ENCODE measurements at regions not wholly inside any gene's neighbourhood (a gene's known extent, or its start where the extent isn't known, plus 50 kb on each side); places are given as distances from the start of the nearest gene placed in this dataset.
"Not testable (repeated sequence)": the region's sequence is repeated elsewhere in the genome, so short reads cannot be mapped to it uniquely, and the experiment has no call there.

DNA sequence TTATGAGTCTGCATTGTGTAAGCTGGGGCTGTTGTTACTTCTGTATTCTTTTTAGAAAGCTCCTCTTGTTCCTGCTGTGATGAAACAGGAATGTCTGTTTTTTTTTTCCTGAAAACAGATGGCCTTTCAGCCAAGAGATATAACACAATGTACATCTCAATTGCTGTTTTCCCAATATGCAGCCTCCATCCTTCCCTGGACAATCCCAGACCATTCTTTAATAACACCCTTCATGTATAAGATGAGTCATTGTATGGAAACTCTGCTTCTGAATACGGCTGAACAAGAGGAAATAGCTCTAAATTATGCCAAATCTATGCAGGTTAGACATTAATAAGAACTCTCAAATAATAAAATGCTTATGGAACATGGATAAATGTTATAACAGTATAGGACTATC lies 60.2 kb upstream of the LRRC4C start:
- no peaks in the 10 kb centered on the region for H3K36me3 Mint-ChIP-seq (ENCODE audit: low read depth)
- H3K9me3 Mint-ChIP-seq, result peaks cover 6% of the 10 kb centered on the region
- ATAC-seq (replicated peaks), result no peak
- H3K27me3 Mint-ChIP-seq, result no peaks in the 10 kb centered on the region
- no peaks in the 10 kb centered on the region for H3K4me1 Mint-ChIP-seq
- no peak overlapping the region for H3K4me3 Mint-ChIP-seq
- no peak overlapping the region for H3K27ac Mint-ChIP-seq

DNA sequence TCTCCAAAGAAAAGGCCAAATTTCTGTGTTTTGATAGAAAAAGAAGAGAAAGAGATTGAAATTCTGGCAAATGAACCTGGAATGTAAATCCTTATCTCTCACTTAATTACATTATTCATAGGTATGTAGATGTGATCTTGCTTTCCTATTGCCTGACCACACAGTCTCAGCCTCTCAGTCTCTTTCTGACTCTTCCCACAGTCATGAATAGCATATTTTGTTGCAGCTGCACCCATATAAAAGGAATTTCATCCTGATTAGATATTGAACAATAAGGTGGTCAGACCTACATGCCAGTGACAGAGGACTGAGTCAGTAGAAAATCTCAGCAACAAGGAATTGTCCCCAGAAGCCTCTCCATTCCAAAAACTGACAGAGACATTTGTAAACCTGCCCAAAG lies 62.9 kb upstream of the LRRC4C start:
- H3K27me3 Mint-ChIP-seq, result no peaks in the 10 kb centered on the region
- H3K36me3 Mint-ChIP-seq (ENCODE audit: low read depth), result no peaks in the 10 kb centered on the region
- no peaks in the 10 kb centered on the region for H3K4me1 Mint-ChIP-seq
- H3K9me3 Mint-ChIP-seq, result peaks cover 6% of the 10 kb centered on the region
- H3K27ac Mint-ChIP-seq, result no peak overlapping the region
- ATAC-seq (replicated peaks), result no peak
- H3K4me3 Mint-ChIP-seq, result no peak overlapping the region

DNA sequence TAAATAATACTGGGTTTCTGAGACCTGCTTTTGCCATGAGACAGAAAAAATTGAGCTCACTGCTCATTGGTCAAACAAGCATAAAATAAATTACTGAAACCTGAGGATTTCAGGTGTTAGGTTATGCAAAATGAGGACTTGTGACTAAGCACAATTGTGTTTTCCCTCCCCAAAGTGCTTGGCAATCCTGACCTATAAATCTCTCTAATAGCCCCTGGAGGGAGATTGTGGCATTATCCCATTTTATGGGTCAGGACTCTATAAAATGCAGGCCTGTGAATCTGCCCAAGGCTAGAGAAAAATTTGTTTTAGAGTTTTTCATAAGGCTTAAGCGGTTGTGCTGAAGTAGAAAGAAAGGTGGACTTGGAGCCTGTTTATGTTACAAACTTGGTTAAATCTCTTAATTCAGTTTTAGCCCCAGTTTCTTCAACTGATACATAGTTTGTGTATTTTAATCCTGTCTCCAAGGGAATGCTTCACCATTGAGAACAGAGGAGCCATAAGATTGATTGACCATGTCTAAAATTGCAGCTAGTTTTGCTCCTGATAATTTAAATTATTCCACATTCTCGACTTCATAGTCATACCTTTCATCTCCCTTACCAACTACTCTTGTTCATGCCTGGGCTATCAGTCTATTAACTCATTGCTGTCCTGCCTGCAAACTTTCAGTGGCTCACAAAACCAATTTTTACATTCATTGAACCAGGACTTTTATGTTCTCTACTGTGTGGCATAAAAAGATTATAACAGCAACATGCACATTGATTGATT lies 63.6 kb upstream of the LRRC4C start:
- Mint-ChIP-seq H3K27ac (no peak overlapping the region), H3K36me3 (ENCODE audit: low read depth) (no peaks in the 10 kb centered on the region), H3K4me1 (no peaks in the 10 kb centered on the region), H3K27me3 (no peaks in the 10 kb centered on the region), H3K4me3 (no peak overlapping the region), H3K9me3 (peaks cover 6% of the 10 kb centered on the region)
- no peak for ATAC-seq (replicated peaks)

DNA sequence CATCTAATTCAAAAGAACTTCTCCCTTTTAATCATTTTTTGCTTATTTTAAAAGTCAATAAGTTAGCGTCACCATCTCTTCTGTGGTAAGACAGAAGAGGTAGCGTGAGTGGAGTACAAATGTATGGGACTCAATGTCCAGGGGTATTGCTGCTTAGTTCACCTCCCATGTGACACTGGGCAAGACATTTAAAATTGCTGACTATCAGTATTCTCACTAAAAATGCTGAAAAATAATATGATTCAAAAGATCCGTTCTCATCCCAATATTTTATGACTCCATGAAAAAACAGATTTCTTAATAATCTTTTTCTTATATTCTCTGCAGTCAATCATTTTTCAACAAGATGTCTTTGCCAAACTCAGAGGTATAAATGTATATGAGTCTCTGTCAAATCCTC lies 68.1 kb upstream of the LRRC4C start:
- Mint-ChIP-seq H3K4me1 (no peaks in the 10 kb centered on the region), H3K36me3 (ENCODE audit: low read depth) (no peaks in the 10 kb centered on the region), H3K4me3 (no peak overlapping the region), H3K27ac (no peak overlapping the region), H3K9me3 (peaks cover 16% of the 10 kb centered on the region), H3K27me3 (no peaks in the 10 kb centered on the region)
- no peak for ATAC-seq (replicated peaks)

DNA sequence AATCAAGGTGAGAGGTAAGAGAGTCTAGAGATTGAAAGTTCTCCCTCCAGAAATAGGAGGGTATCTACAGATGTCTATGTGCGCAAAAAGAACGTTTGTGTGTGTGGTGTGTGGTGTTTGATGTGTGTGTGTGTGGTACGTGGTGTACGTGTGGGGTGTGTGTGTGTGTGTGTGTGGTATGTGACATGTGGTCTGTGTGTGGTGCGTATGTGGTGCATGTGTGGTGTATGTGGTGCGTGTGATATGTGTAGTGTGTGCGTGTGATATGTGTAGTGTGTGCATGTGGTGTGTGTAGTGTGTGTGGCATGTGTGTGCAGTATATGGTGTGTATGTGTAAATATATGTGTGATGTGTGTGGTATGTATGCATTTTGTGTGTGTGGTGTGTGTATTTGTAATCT lies 73.0 kb upstream of the LRRC4C start:
- no peak overlapping the region for H3K4me3 Mint-ChIP-seq
- ATAC-seq (replicated peaks), result no peak
- peaks cover 22% of the 10 kb centered on the region for H3K9me3 Mint-ChIP-seq
- H3K4me1 Mint-ChIP-seq, result no peaks in the 10 kb centered on the region
- no peak overlapping the region for H3K27ac Mint-ChIP-seq
- H3K36me3 Mint-ChIP-seq (ENCODE audit: low read depth), result no peaks in the 10 kb centered on the region
- no peaks in the 10 kb centered on the region for H3K27me3 Mint-ChIP-seq

DNA sequence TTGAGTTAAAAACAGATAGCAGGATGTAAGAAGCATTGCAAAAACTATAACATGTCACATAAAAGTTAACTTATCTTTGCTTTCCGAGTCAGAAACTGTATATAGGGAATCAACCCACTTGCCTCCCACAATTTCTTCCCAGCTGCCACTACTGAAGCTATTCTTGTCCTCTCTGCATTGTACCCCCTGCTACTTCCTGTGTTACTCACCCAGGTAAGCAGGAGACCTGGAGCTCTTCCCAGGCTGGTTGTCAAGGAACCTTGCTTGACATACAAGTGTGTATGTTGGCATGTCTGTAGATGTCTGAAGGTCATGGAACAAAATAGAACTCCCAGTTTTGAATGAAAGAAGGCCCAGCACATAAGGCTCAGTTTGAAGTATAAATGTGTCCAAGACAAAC lies 74.3 kb upstream of the LRRC4C start:
- no peak for ATAC-seq (replicated peaks)
- Mint-ChIP-seq H3K27me3 (no peaks in the 10 kb centered on the region), H3K9me3 (peaks cover 24% of the 10 kb centered on the region), H3K4me1 (no peaks in the 10 kb centered on the region), H3K27ac (no peak overlapping the region), H3K36me3 (ENCODE audit: low read depth) (no peaks in the 10 kb centered on the region), H3K4me3 (no peak overlapping the region)

DNA sequence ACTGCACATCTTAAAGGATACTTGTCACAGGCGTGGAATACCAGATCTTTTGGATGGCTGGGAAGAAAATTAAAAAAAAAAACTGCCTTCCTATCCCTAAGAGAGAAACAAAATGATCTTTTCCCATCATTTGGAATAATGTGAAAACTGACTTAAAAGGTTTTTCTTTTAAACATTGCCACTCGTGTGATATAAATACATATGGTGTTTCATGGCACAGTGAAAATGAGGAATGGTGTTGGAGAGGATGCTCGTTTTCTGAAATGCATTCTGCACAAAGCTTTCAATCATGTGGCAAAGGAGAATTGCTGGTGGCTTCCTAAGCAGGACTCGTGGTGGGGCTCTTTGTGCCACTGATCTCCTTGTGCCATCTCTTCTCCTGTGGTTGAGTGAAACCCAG lies 74.9 kb upstream of the LRRC4C start:
- Mint-ChIP-seq H3K9me3 (peaks cover 23% of the 10 kb centered on the region), H3K4me3 (no peak overlapping the region), H3K27ac (no peak overlapping the region), H3K36me3 (ENCODE audit: low read depth) (no peaks in the 10 kb centered on the region), H3K27me3 (no peaks in the 10 kb centered on the region), H3K4me1 (no peaks in the 10 kb centered on the region)
- no peak for ATAC-seq (replicated peaks)

DNA sequence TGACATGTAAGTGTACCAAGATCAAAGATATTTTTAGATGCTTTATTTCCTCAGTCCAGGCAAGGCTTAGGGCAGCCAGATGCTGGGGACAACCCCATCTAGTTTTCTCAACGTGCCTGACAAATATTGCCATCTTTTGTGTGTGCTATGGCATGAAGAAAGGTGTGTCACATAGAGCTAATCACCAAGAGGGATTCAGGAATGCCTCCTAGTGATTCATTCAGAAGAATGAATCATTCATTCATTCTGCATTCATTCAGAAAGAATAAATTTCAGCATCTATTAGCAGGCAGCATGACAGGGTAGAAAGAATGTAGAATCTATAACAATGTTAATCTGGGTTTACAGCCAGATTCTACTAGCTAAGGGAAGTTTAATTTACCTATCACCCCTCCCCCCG lies 75.4 kb upstream of the LRRC4C start:
- peaks cover 23% of the 10 kb centered on the region for H3K9me3 Mint-ChIP-seq
- H3K36me3 Mint-ChIP-seq (ENCODE audit: low read depth), result no peaks in the 10 kb centered on the region
- H3K4me1 Mint-ChIP-seq, result no peaks in the 10 kb centered on the region
- no peak overlapping the region for H3K27ac Mint-ChIP-seq
- no peak overlapping the region for H3K4me3 Mint-ChIP-seq
- no peak for ATAC-seq (replicated peaks)
- no peaks in the 10 kb centered on the region for H3K27me3 Mint-ChIP-seq

DNA sequence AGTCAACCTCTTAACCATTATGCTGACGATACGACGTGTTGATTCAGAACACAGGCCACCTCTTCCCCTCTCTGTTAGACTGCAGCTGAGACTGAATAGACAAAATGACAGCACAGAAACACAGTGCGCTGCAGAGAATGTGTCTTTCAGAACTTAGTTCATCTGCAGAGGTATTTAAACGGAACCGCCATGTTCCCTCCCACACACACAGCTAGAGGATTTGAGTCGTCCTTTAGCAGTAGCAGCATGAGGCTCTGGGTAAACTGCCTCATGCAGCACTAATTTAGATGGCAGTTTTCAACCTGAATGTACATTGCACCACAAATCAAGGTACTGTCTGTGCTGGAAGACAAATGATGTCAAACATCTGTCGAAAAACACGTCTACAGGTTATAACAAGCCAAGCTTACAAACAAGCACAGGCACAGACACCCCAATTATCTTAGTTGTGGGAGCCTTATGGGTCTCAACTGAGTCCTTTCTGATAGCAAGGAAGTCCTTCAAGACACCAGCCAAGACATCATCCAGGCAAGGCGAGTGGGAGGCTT lies 76.6 kb upstream of the LRRC4C start:
- H3K4me3 Mint-ChIP-seq, result no peak overlapping the region
- H3K27ac Mint-ChIP-seq, result no peak overlapping the region
- no peaks in the 10 kb centered on the region for H3K36me3 Mint-ChIP-seq (ENCODE audit: low read depth)
- no peaks in the 10 kb centered on the region for H3K4me1 Mint-ChIP-seq
- H3K9me3 Mint-ChIP-seq, result peaks cover 23% of the 10 kb centered on the region
- ATAC-seq (replicated peaks), result no peak
- H3K27me3 Mint-ChIP-seq, result no peaks in the 10 kb centered on the region

DNA sequence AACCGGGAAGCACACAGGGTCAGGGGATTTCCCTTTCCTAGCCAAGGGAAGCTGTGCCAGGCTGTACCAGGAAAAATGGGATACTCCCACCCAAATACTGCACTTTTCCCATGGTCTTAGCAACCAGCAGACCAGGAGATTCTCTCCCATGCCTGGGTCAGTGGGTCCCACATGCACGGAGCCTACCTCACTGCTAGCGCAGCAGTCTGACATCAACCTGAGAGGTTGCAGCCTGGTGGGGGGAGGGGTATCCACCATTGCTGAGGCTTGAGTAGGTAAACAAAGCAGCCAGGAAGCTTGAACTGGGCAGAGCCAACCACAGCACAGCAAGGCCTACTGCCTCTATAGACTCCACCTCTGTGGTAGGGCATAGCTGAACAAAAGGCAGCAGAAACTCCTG lies 85.5 kb upstream of the LRRC4C start:
- H3K9me3 Mint-ChIP-seq, result peaks cover 29% of the 10 kb centered on the region

DNA sequence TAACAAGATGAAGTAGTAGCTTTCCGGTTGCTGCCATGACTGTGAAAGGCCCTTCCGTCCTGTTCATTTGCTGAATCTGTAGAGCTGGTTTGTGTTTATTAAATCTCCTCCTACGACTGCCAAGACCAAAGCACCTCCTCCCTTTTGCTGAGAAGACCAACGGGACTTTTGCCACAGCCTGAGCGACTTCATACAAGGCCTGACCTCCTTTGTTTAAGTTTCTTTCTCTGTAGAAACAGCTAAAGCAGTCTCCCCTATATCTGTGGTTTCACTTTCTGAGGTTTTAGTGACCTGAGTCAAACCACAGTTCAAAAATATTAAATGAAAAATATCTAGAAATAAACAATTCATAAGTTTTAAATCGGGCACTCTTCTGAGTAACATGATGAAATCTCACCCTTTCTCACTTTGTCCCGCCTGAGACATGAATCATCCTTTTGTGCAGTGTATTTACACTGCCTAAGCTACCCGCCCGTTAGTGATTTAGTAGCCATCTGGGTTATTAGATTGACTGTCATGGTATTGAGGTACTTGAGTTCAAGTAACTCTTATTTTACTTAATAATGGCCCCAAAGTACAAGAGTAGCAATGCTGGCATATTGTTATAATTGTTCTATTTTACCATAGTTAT lies 119.1 kb upstream of the LRRC4C start:
- ATAC-seq (replicated peaks), result no peak
- H3K4me3 Mint-ChIP-seq, result no peak overlapping the region
- peaks cover 26% of the 10 kb centered on the region for H3K9me3 Mint-ChIP-seq
- no peaks in the 10 kb centered on the region for H3K27me3 Mint-ChIP-seq
- H3K36me3 Mint-ChIP-seq (ENCODE audit: low read depth), result no peaks in the 10 kb centered on the region
- H3K27ac Mint-ChIP-seq, result no peak overlapping the region
- H3K4me1 Mint-ChIP-seq, result no peaks in the 10 kb centered on the region

More for the DNA sequence above, 85.5 kb upstream of the LRRC4C start:
- not testable (repeated sequence) for H3K27ac Mint-ChIP-seq; ATAC-seq (replicated peaks); H3K4me3 Mint-ChIP-seq; H3K4me1 Mint-ChIP-seq; H3K27me3 Mint-ChIP-seq; H3K36me3 Mint-ChIP-seq (ENCODE audit: low read depth)

DNA sequence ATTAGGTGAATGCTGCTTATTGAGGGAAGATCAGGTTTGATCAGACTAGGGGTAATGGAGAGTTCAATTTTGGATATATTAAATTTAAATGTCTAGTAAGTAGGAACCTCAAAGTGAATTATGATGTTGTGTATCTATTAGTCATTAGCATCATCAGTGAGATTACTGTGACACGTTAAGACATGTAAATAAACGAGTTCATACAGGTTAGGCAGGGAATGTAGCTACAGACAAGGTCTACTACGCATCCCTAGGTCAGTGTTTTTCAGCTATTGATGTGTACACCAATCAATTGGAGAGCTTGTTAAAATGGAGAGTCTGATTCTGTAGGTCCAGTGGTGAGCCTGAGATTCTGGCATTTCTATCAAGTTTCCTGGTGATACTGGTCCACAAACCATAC lies 120.1 kb upstream of the LRRC4C start:
- no peaks in the 10 kb centered on the region for H3K36me3 Mint-ChIP-seq (ENCODE audit: low read depth)
- no peaks in the 10 kb centered on the region for H3K27me3 Mint-ChIP-seq
- H3K4me1 Mint-ChIP-seq, result no peaks in the 10 kb centered on the region
- no peak overlapping the region for H3K4me3 Mint-ChIP-seq
- H3K9me3 Mint-ChIP-seq, result peaks cover 26% of the 10 kb centered on the region
- ATAC-seq (replicated peaks), result no peak
- H3K27ac Mint-ChIP-seq, result no peak overlapping the region

DNA sequence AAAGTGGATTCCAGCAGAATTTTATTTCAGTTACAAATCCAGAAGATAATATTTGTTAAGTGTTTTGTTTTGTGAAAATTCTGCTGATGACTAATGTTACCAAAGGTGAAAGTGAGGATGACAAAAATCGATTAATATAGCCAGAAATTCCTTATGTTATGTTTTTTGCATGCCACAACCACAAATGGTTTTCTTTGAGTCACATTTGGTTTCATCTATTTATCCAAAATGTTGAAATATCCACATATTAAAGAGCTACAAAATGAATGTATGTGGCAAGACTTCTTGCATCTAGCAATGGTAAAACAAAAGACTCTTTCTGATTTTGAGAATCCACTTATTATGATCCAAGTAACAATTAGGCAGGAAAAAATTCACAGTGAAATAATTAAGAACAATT lies 150.1 kb upstream of the LRRC4C start:
- Mint-ChIP-seq H3K36me3 (ENCODE audit: low read depth) (no peaks in the 10 kb centered on the region), H3K27me3 (no peaks in the 10 kb centered on the region), H3K27ac (no peak overlapping the region), H3K9me3 (peaks cover 13% of the 10 kb centered on the region), H3K4me3 (no peak overlapping the region), H3K4me1 (no peaks in the 10 kb centered on the region)
- no peak for ATAC-seq (replicated peaks)

DNA sequence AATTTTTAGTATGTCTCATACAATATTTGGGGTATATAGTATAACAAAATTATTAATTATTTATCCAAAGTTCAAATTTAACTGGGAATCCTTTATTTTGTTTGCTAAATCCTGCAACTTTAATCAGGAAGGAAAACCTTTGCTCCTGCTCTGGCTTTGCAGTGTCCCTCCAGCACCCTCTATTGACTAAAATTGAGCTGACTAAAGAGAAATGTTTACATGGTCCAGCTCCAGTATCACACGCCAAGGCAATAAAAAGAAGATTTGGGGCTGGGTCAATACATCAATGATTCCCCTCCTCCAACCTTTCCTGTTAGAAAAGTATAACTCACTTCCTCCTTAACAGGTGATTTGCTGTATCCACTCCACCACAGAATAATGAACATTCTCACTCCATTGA lies 153.0 kb upstream of the LRRC4C start:
- H3K27me3 Mint-ChIP-seq, result no peaks in the 10 kb centered on the region
- no peak overlapping the region for H3K27ac Mint-ChIP-seq
- H3K36me3 Mint-ChIP-seq (ENCODE audit: low read depth), result no peaks in the 10 kb centered on the region
- no peak for ATAC-seq (replicated peaks)
- H3K4me3 Mint-ChIP-seq, result no peak overlapping the region
- no peaks in the 10 kb centered on the region for H3K4me1 Mint-ChIP-seq
- peaks cover 21% of the 10 kb centered on the region for H3K9me3 Mint-ChIP-seq

DNA sequence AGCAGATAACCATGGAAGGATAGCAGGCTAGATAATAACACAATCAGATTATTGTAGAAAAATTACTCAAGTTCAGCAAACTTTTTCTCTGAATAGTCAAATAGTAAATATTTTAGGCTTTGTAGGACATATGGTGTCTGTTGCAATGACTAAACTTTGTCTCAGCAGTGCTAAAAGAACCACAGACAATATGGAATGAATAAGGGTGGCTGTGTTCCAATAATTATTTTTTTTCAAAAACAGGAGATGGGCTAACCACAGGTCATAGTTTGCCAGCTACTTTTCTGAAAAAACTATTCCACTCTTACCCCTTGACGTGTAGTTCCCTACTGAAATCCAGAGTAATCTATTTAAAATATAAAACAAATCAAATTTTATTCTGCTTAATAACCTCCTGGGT lies 153.9 kb upstream of the LRRC4C start:
- no peaks in the 10 kb centered on the region for H3K36me3 Mint-ChIP-seq (ENCODE audit: low read depth)
- H3K27ac Mint-ChIP-seq, result no peak overlapping the region
- peaks cover 21% of the 10 kb centered on the region for H3K9me3 Mint-ChIP-seq
- H3K4me1 Mint-ChIP-seq, result no peaks in the 10 kb centered on the region
- no peak overlapping the region for H3K4me3 Mint-ChIP-seq
- no peaks in the 10 kb centered on the region for H3K27me3 Mint-ChIP-seq
- no peak for ATAC-seq (replicated peaks)

All from activated T-helper 17 cell treated with anti-CD3 and anti-CD28 coated beads, Interleukin-2, amount 50 U/mL, for 72 hours (primary cell).